ENCODE measurements at regions not wholly inside any gene's neighbourhood (a gene's known extent, or its start where the extent isn't known, plus 50 kb on each side); places are given as distances from the start of the nearest gene placed in this dataset.

DNA sequence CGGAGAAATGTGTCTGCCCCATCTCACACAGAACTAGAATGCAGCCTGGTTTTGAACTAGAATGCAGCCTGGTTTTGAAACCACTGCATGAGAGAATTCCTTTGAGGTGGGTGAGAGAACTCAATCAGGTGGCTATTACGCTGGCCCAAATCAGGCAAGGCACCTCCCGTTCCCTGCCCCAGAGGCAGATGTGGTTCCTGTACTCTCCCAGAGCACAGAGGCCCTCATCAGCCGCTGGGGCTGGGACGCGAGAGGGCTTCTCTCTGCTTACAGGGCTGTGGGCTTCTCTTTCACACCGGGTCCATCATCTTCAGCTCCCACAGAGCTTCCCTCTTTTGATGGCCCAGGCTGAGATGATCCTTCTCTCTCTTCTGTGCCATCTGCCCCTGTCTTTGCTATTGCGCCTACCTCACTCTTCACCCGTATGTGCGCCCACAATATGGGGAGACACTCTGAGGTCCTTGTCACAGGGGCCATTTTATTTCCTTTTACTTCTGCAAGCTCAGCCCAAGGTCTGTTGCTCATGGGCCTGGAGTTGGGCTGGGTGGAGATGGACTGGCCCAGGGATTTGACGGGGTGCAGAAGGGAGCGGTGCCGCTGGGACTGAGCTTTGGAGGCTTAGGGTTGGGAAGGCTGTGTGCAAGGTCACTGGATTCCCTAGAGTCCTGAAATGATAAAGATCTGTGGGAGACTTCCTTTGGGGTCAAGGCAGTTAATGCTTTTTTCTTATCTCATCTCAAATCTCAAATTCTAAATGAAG, 84.4 kb upstream of the HS6ST1 start:
- DNase-seq (ENCODE audit: low read depth) = no peak

DNA sequence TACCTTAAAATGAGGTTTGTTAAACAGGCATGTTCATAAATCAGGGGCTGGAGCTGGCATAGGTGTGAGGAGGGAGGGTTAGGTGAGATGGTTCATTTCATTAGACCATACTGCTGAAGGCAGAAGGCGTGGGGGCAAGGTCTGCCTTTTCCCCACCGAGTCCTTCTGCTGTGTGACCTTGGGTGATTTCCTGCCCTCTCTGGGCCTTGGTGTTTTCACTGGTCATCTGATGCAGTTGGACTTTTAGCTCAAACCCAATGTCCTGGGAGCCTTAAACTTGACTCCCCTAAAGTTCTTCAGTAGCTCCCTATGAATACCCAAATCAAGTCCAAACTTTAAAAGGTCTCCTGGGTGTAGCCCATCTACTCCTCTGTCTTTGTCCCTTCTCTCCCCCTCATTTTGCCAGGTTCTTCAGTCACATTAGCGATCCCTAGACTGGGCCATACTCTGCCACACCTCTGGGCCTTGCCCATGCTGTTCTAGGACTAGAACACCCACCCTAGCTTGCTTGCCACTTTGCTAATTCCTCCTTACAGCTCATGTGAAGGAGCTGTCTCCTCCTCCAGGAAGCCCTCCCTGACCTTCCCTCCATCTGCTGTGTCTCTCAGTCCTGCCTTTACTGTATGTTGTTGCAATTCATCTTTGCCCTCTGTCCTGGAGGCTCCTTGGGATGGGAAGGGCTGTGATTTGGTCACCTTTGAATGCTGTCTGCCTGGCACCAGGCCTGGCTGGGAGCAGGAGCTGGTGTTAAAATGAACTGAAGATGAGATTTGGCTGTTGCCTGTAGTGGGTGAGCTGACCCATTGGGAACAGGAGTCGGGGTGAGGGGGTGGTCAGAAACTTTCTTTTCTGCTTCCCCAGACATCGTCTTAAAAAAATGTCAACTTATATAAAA, 85.4 kb upstream of the HS6ST1 start:
- DNase-seq (ENCODE audit: low read depth) = no peak
- TF ChIP-seq, protein P1, sequence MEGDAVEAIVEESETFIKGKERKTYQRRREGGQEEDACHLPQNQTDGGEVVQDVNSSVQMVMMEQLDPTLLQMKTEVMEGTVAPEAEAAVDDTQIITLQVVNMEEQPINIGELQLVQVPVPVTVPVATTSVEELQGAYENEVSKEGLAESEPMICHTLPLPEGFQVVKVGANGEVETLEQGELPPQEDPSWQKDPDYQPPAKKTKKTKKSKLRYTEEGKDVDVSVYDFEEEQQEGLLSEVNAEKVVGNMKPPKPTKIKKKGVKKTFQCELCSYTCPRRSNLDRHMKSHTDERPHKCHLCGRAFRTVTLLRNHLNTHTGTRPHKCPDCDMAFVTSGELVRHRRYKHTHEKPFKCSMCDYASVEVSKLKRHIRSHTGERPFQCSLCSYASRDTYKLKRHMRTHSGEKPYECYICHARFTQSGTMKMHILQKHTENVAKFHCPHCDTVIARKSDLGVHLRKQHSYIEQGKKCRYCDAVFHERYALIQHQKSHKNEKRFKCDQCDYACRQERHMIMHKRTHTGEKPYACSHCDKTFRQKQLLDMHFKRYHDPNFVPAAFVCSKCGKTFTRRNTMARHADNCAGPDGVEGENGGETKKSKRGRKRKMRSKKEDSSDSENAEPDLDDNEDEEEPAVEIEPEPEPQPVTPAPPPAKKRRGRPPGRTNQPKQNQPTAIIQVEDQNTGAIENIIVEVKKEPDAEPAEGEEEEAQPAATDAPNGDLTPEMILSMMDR (IDR thresholded peaks at IDR 0.05; ENCODE audit: insufficient read depth, low read length) = no peak
- no peak overlapping the region for H3K4me3 ChIP-seq (ENCODE audit: low read depth, low read length)

More for the DNA sequence above, 84.4 kb upstream of the HS6ST1 start:
- TF ChIP-seq, protein P1 (IDR thresholded peaks at IDR 0.05; ENCODE audit: insufficient read depth, low read length) = no peak
- H3K4me3 ChIP-seq (ENCODE audit: low read depth, low read length) = no peak overlapping the region

DNA sequence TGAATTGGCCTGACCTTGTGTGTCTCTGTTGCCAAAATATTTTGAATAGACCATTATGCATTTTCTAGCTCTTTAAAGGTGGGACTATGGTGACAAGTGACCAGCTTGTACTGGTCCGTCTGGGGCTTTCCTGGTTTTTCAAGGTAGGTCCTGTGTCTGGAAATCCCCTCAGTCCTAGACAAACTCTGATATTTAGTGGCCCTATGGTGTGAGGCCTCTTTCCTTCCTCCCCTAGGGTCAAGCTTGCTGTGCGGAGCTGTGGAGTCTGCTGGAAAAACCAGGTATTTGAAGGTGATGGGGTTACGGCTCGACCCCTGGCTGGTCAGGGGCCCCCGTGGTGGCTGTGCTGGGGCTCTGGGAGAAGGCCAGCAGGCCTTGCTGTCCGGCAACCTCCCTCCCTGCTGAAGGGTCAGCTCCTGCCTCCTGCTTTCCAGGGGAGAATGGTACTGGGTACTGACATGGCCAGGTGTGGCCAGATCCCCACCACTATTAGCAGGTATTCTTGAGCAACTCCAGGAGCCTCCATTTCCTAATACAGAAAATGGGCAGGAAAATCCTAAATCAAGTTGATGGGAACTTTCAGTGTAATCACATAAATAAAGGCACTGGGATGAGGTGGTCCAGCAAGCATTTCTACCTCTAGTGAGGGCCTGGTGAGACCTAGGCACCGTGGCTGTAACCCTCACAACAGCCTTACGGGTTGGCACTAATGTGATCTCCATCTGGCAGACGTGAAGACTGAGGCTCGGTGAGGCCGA, 86.2 kb upstream of the HS6ST1 start:
- TF ChIP-seq, protein P1 (IDR thresholded peaks at IDR 0.05; ENCODE audit: insufficient read depth, low read length) = no peak
- no peak overlapping the region for H3K4me3 ChIP-seq (ENCODE audit: low read depth, low read length)
- no peak for DNase-seq (ENCODE audit: low read depth)

DNA sequence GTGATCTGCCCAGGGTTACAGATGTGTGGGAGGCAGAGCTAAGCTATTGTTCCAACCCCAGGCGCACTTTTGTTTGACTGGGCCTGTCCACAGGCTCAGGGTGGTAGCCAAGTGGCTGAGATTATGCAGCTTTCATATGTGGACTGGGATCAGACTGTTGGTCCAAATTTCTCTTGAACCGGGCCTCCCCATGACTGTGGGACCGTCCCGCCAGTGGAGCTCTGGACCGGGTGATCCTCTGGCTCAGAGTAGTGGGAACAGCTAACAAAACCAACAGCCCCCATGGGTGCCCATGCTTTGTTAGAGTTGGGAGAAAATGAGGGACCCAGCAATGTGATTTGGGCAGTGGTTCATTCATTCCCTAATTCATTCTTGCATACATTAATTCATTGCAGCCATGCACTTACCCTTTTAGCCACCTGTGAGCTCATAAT, 86.8 kb upstream of the HS6ST1 start:
- TF ChIP-seq, protein P1 (IDR thresholded peaks at IDR 0.05; ENCODE audit: insufficient read depth, low read length) = no peak
- no peak overlapping the region for H3K4me3 ChIP-seq (ENCODE audit: low read depth, low read length)
- DNase-seq (ENCODE audit: low read depth) = no peak

DNA sequence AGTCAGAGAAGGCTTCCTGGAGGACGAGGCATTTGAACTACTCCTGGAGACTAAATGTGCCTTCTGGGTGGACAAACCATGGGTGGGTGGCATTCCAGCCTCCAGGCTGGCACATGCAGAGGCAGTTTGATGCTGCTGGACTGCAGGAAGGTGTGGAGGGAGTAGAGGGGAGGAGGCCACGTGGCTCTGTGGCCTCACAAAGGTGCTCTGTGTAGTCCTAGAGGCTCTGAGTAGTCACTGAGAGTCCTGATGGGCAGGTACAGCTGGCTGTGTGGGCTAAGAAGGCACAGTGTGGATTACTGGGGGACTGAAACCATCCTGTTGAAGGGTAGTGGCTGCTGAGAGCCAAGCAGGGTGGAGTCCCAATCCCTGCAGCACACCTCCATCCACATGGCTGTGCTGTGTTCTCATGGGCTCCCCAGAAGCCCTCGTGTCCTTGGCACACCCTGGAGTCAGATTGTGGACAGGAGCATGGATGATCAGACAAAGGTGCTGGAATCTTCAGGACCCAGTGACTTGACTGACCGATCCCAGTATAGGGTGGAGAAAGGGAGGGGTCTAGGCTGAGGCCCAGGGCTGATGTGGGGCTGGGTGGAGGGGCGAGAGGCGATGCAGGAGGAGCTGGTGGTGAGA, 87.4 kb upstream of the HS6ST1 start:
- TF ChIP-seq, protein P1 (IDR thresholded peaks at IDR 0.05; ENCODE audit: insufficient read depth, low read length) = no peak
- DNase-seq (ENCODE audit: low read depth) = no peak
- H3K4me3 ChIP-seq (ENCODE audit: low read depth, low read length) = no peak overlapping the region

All from fibroblast of the aortic adventitia (primary cell).